ENCODE measurements at regions not wholly inside any gene's neighbourhood (a gene's known extent, or its start where the extent isn't known, plus 50 kb on each side); places are given as distances from the start of the nearest gene placed in this dataset.
"Not testable (repeated sequence)": the region's sequence is repeated elsewhere in the genome, so short reads cannot be mapped to it uniquely, and the experiment has no call there.

DNA sequence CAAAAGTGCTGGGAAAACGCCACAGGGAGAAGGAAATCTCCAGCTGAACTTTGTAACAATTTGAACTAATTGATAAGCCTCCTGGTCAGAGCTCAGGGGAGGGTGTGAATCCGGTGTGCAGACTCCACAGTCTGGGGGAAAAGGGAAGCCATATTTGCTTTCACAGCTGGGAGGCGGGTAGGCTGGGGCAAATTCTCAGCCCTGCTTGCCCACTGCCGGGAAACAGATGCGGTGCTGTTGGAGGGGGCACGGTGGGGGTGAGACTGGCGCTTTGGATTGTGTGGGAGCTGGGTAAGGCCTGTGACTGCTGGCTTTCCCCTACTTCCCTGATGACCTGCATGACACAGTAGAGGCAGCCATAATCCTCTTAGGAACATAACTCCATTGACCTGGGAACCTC, 134.8 kb downstream of the ADCYAP1 start:
- DNase-seq (ENCODE audit: low read depth in 2 of 2): no peak

DNA sequence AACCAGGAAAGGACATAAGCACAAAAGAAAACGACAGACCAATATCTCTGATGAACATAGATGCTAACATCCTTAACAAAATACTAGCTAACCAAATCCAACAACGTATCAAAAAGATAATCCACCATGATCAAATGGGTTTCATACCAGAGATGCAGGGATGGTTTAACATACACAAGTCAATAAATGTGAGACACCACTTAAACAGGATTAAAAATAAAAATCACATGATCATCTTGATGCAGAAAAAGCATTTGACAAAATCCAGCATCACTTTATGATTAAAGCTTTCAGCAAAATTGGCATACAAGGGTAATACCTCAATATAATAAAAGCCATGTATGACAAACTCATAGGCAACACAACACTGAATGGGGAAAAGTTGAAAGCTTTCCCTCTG, 138.4 kb downstream of the ADCYAP1 start:
- DNase-seq (ENCODE audit: low read depth in 2 of 2): not testable (repeated sequence)

DNA sequence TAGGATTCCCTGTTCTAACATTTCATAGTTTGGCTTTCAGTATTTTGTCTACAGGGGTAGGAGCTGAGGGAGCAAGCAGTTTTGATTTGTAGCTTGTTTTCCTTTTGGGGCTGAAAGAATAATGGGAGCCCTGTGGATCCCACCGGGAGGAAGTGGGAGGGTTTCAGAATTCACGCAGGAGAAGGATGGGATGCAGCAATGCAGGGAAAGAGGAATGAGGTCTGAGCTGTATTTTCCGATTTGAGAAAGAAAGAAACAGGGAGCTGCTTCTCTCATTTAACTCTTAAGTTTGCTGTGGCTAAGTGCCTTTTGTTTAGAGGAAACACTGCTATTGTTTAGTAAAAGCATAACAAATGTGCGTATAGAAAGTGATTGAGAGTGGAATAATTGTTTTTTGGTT, 141.0 kb downstream of the ADCYAP1 start:
- no peak for DNase-seq (ENCODE audit: low read depth in 2 of 2)

DNA sequence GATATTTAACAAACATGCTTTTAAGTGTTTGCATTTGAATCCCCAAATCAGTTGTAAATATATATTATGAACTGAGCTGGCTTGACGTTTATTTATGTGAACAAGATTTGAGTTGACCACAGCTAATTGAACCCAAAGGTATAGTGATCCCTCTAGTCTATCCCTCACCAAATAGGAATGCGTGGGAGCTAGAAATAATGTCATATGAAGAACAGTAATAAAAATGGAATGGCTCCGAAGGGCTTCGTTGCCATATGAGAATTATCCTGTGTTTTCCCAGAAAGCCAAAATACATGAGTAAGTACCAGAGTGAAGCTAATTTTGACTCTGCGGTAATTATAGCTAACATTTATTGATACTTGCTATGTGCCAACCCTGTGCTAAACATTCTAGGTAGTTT, 142.7 kb downstream of the ADCYAP1 start:
- DNase-seq (ENCODE audit: low read depth in 2 of 2): peak; percentile 62

DNA sequence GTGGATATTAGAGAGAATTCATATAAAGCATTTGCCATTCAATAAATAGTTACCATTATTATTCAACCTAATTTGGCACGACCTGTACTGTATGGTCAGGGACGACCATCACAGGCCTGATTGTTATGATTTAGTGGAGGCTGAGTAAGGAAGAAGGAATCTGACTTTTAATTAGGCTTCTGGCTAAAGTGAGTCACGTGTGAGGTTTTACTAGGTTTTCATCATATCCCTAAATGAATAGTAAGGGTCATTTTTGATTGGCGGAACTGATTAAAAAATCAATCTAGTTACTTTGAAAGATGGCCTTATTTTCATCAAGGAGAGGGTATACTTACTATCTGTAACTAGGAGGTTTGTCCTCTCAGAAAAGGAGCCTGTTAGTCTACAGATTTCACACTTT, 143.4 kb downstream of the ADCYAP1 start:
- no peak for DNase-seq (ENCODE audit: low read depth in 2 of 2)

DNA sequence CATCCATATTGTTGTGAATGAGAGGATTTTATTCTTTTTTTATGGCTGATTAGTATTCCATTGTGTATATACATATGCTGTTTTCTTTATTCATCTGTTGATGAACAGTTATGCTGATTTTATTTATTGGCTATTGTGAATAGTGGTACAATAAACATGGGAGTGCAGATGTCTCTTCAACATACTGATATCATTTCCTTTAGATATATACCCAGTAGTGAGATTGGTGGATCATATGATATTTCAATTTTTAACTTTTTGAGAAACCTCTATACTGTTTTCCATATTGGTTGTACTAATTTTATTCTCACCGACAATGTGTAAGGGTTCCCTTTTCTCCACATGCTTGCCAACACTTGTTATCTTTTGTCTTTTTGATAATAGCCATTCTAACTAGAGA, 144.5 kb downstream of the ADCYAP1 start:
- DNase-seq (ENCODE audit: low read depth in 2 of 2): no peak

DNA sequence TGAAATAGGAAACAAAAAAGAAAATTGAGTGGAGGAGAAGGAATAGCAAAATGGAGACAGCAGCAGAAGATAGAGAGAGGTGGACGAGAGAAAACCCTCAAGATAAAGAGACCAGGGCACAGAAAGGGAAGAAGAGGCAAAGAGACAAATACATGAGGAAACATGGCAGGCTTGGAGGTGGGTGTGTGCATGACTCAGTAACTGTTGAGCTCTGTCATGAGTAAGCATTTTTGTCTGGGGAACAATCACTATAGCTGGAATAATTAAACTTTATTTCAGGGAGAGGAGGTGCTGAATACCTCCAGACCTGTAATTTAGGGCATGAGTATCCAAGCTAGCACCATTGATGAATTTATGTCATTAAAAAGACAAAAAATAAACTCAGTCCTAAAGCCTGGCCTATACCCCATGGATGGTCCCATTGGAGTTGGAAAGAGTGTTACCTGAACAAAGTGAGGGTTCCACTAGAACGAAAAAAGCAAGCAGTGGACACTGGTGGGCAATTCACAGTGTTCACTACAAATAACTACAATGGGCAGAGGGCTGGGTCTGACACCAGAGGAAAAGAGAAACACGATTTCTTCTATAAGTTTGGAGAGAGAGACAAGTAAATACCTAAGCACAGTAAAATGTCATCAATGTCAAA, 145.5 kb downstream of the ADCYAP1 start:
- DNase-seq (ENCODE audit: low read depth in 2 of 2): no peak

DNA sequence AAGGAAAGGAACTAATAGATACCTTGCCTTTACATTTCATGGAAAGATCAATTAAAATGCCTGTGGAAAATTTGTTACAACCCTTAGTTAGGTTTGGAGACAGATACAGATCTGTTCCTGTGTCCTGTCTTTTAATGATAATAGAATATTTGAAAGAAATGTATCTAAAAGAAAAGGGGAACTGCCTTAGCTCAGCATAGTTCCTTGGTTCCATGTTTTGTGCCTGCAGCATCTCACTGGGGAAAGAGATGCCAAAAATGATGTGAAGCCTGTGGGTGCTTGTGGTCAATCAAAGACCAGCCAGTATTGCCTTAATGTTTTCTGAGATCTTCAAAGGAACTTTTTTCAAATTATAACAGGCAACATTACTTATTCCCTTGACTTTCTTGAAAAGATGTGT, 147.6 kb downstream of the ADCYAP1 start:
- DNase-seq (ENCODE audit: low read depth in 2 of 2): no peak

DNA sequence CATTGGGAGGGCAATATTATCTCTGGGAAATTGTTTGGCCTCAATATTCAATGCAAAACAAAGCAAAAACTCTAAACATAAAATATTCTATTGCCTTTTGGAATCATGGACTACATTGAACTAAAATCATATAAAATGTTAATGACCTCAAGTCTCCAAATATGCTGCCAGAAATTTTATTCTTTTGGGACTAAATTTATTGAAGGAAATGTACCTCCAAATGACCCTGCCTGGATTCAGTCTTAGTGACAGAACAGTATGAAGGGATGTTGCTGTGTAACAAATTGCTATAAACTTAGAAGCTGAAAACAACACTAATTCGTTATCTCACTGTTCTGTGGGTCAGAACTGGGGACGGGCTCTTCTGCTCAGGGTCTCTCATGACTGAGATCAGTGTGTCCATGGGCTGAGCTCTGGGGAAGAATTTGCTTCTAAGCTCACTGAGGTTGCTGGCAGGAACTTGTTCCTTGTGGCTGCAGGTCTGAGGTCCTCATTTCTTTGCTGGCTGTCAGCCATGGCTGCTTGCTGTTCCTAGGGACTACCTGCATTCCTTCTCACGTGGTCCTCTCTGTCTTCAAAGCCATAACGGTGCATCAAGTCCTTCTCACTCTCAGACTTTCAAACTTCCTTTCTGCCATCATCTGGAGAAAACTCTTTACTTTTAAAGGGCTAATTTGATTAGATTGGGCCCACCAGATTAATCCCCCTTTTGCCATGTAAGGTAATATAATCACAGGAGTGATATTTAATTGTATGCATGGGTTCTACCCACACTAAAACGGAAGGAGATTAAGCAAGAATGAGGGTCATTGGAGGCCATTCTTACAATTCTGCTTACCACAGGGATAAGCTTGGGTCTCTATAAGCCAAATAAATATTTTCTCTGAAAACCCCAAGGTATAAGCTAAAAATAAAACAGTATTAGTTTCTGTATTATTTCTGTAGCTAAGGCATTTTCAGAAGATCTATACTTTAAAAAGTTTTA, 149.0 kb downstream of the ADCYAP1 start:
- no peak for DNase-seq (ENCODE audit: low read depth in 2 of 2)

DNA sequence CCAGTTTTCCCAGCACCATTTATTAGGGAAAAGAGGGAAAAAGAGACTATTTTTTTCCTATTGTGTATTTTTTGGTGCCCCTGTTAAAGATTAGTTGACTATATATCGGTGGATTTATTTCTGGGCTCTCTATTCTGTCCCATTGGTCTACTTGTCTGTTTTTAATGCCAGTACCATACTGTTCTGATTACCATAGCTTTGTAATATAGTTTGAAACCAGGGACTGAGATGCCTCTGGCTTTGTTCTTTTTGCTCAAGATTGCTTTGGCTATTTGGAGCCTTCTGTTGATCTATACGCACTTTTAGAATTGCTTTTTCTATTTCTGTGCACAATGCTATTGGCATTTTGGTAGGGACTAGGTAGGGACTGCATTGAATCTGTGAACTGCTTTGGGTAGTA, 151.7 kb downstream of the ADCYAP1 start:
- DNase-seq (ENCODE audit: low read depth in 2 of 2): no peak

DNA sequence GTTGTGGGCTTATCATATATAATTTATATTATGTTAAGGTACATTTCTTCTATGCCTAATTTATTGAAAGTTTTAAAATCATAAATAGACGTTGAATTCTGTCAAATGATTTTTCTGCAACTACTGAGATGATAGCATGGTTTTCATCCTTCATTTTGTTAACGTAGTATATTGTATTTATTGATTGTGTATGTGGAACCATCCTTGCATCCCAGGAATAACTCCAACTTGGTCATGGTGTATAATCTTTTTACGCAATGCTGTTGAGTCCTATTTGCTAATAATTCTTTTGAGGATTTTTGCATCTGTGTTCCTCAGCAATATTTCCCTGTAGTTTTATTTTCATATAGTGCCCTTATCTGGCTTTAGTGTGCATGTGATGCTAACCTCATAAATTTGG, 152.7 kb downstream of the ADCYAP1 start:
- no peak for DNase-seq (ENCODE audit: low read depth in 2 of 2)

DNA sequence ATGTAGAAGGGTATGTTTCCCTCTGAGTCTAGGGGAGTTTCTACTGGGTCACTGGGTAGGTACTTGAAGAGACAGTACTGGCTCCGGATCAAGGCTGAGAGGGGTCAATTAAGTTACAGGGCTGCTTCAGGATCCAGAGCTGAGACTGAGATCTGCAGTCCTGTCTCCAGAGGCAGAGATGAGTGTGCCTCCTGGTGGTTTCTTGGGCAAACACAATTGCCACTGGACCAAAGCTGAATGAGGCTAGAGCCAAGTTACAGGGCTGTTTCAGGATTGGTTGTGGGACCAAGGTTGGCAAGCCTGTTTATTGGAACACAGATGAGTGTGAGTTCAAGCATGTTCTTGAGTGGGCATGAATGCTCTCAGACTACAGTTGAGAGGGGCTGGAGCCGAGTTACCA, 157.9 kb downstream of the ADCYAP1 start:
- DNase-seq (ENCODE audit: low read depth in 2 of 2): no peak

DNA sequence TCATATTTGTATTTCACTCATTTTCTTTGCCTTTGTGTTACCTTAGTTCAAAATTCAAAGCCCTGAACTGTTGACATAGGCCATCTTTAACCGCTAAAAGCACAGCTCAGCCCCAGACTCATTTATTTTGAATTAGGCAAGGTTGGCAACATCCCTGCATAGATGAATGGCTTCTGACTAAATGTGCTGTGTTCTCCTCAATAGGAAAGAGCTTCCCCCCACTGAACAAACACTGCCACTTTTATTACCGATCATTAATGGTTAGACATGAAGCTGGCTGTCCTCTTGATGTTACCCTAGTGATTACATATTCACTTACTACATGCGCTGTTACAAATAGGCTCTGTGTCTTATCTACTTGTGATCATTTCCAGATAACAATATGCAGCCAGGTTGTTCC, 170.7 kb downstream of the ADCYAP1 start:
- no peak for DNase-seq (ENCODE audit: low read depth in 2 of 2)

DNA sequence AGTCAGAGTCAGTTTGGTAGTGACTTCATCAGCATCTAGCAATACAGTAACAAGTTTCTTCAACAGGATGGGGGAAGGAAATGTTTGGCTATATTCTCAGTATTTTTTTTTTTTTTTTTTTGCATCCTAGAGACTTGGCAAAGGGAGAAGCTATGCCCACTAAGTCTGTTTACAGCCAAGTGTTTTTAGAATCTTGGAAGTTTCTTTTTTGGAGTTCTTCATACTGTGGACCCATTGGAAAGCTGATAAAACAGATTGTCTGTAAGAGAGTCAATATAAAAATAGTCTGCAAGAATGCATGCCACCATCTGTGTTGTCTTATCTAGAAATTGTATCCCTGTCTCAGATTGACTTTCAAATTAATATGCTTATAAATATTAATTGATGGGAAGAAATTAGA, 171.2 kb downstream of the ADCYAP1 start:
- DNase-seq (ENCODE audit: low read depth in 2 of 2): no peak

DNA sequence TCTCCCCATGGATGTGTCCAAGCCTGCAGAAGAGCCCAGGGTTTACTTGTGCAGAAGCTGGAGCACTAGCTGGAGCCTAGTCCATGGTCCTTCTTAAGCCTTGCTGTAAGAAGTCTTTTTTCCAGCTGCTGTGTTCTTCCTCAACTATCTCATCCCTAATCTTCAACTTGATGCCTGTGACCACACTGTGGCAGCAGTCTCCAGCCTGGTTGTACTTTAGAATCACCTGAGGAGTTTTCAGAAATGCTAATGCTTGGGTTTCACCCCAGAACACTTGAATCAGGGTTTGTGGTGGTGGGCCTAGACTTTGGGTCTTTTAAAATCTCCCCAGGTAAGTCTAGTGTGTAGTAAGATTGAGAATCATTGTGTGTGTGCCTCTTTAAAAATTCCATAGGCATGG, 173.6 kb downstream of the ADCYAP1 start:
- DNase-seq (ENCODE audit: low read depth in 2 of 2): no peak

DNA sequence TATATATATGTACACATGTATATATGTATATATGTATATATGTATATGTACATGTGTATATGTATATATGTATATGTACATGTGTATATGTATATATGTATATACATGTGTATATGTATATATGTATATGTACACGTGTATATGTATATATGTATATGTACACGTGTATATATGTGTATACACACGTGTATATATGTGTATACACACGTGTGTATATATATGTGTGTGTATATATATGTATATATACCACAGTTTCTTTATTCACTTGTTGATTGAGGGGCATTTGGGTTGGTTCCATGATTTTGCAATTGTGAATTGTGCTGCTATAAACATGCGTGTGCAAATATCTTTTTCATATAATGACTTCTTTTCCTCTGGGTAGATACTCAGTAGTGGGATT, 179.0 kb downstream of the ADCYAP1 start:
- DNase-seq (ENCODE audit: low read depth in 2 of 2): not testable (repeated sequence)

DNA sequence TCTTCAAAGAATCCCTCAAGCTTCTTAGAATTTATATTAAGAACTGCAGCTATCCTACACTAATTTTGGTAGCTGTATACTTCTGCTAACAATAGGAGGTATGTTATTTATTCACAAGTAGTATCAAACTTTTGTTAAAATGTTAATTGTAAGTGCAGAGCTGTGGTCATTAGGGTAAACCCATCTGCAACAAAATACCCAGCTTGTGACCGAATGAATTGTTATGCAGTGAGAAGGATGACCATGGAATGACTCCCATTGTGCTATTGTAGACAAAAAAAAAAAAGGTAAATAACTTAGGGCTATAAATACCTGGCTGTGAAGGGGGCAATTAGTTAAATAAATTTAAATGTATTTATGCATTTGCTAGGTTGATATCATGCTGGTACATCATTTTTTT, 186.1 kb downstream of the ADCYAP1 start:
- DNase-seq (ENCODE audit: low read depth in 2 of 2): no peak

DNA sequence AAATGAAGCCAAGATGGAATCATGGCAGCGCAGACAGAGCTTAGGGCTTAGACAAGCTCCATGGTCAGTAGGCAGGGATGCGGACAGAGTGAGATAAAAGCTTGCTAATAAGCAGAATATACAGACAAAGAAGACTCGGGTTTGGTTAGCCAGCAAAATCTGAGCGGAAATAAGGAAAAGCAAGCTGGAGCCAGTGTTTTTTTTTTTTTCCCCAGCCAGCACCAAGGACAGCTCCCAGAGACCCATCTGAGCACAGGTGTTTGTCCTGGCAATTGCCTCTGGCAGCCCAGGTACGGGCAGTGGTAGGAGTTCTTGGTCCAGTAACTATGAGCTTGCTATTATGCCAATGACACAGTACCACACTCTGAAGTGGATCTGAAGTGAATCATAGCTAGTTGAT, 187.6 kb downstream of the ADCYAP1 start:
- no peak for DNase-seq (ENCODE audit: low read depth in 2 of 2)

DNA sequence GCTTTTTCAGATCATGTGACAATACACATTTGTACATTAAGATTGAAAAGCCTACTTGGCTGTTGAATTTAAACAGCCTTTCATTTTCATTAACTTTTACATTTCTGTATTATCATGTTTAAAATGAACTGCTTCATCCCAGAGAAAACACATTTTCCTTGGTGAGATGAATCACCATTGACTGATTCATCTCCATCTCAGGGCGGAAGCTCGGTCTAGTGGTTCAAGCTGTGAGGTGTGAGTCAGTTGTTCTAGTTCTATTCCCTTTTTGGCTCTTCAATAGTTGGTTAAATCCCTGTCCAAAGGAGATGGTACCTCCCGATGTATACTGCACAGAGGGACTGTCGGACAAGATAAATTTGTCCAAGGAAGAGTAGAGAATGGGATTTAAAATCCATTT, 189.7 kb downstream of the ADCYAP1 start:
- peak; percentile 29 to 30 for DNase-seq (ENCODE audit: low read depth in 2 of 2)

DNA sequence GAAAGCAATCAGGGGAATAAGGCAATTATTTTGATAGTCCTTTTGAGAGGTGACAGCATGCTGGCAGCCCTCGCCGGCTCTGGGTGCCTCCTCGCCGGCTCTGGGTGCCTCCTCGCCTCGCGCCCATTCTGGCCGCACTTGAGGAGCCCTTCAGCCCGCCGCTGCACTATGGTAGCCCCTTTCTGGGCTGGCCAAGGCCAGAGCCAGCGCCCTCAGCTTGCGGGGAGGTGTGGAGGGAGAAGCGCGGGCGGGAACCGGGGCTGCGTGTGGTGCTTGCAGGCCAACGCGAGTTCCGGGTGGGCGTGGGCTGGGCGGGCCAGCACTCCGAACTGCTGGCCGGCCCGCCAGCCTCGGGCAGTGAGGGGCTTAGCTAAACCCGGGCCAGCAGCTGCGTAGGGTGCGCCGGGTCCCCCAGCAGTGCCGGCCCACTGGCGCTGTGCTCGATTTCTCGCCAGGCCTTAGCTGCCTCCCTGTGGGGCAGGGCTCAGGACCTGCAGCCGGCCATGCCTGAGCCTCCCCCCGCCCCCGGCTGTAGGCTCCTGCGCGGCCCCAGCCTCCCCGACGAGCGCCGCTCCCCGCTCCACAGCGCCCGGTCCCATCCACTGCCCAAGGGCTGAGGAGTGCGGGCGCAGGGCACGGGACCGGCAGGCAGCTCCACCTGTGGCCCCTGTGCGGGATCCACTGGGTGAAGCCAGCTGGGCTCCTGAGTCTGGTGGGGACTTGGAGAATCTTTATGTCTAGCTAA, 193.5 kb downstream of the ADCYAP1 start:
- not testable (repeated sequence) for DNase-seq (ENCODE audit: low read depth in 2 of 2)

DNA sequence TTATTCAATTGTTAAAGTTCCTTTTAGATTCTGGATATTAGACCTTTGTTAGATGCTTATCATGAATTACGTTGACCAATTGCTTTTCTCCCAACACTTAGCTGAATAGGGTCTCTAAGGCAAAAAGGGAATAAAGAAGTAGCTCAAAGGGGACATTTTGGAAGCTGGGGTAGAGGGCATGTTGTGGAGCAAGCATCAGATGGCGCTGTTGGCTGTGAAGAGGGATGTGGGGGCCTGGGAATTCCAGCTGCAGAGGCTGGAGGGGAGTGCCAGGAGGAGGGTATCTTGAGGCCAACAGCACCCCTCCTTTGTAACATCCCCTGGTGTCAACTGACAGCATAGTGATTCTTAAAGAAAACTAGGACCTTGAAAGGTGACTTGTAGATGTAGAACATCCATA, 198.2 kb downstream of the ADCYAP1 start:
- no peak for DNase-seq (ENCODE audit: low read depth in 2 of 2)

DNA sequence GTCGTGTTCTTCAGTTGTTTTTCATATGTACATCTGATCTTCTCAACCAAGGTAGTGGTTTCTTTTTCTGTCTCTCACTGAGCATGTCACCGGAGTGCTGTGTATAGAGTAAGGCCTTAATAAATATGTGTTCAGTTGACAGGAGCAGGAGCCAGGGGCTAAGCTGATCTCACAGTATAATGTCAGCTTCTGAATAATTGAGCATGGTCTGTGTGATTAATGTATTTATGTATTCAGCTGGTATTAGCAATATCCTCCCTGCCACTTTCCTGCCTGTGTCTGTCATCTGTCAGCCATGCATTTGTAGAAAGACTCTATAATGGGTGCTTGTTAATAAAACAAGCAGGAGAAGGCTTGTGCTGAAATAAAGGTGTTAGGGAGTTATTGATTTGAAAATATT, 198.9 kb downstream of the ADCYAP1 start:
- no peak for DNase-seq (ENCODE audit: low read depth in 2 of 2)

Measured in fibroblast of skin of left quadriceps (primary cell).